WTC11 (cell line): ENCODE measurements at regions not wholly inside any gene's neighbourhood (a gene's known extent, or its start where the extent isn't known, plus 50 kb on each side); places are given as distances from the start of the nearest gene placed in this dataset.

Source experiments
- ATAC-seq: fragments of 200-7000 bp; cut with Tn5 transposase; 2 replicates; pipeline ENCODE4 v1.10.0; 2021; ENCODE audit warnings: mild to moderate bottlenecking, moderate library complexity
- CTCF ChIA-PET: fragments of 300-600 bp; sonication (Branson Sonifier 250); formaldehyde crosslinking; loops from one replicate; lab custom pipeline; 2021; ENCODE audit warnings: antibody characterized with exemption; lab: Charles Lee
- POLR2A ChIA-PET: fragments of 350-600 bp; sonication (Branson Sonifier 250); formaldehyde crosslinking; loops from one replicate; lab custom pipeline; 2021; ENCODE audit warnings: antibody characterized with exemption; lab: Charles Lee
- DNase-seq: peaks from one replicate; pipeline ENCODE4 v3.0.0; 2021; ENCODE audit warnings: low spot score
- H3K27ac Mint-ChIP-seq: 2 replicates; pipeline ENCODE4 v1.8.0; 2021; ENCODE audit warnings: mixed read lengths
- H3K27me3 Mint-ChIP-seq: 2 replicates; pipeline ENCODE4 v1.8.0; 2021; ENCODE audit warnings: low read depth, mild to moderate bottlenecking, moderate library complexity, mixed read lengths
- H3K36me3 Mint-ChIP-seq: 2 replicates; pipeline ENCODE4 v1.8.0; 2021; ENCODE audit warnings: mixed read lengths
- H3K4me1 Mint-ChIP-seq: 2 replicates; pipeline ENCODE4 v1.8.0; 2022; ENCODE audit warnings: mixed read lengths
- H3K4me3 Mint-ChIP-seq: 2 replicates; pipeline ENCODE4 v1.8.0; 2021; ENCODE audit warnings: mild to moderate bottlenecking, moderate library complexity, mixed read lengths
- H3K9me3 Mint-ChIP-seq: 2 replicates; pipeline ENCODE4 v1.8.0; 2021; ENCODE audit warnings: mixed read lengths
- ATF1 ChIP-seq: sonication (generic); formaldehyde crosslinking; IDR thresholded peaks from 2 replicates; pipeline ENCODE4 v1.8.1; 2023; ENCODE audit warnings: mild to moderate bottlenecking, moderate library complexity, missing genetic modification reagents
- CREB1 ChIP-seq: sonication (generic); formaldehyde crosslinking; IDR thresholded peaks from 2 replicates; pipeline ENCODE4 v1.8.0; 2023; ENCODE audit warnings: mild to moderate bottlenecking, missing genetic modification reagents
- CREM ChIP-seq: sonication (generic); formaldehyde crosslinking; IDR thresholded peaks from 2 replicates; pipeline ENCODE4 v1.8.1; 2022; ENCODE audit warnings: mild to moderate bottlenecking, missing genetic modification reagents, moderate library complexity
- ERG ChIP-seq: fragments of 250-450 bp; sonication (Bioruptor Pico); IDR thresholded peaks from 2 replicates; pipeline ENCODE4 v1.8.0; 2021; ENCODE audit warnings: mild to moderate bottlenecking
- ESRRA ChIP-seq: sonication (generic); formaldehyde crosslinking; IDR thresholded peaks from 2 replicates; pipeline ENCODE4 v1.8.1; 2022; ENCODE audit warnings: mild to moderate bottlenecking, missing genetic modification reagents, borderline replicate concordance
- ETV6 ChIP-seq: sonication (generic); formaldehyde crosslinking; IDR thresholded peaks from 2 replicates; pipeline ENCODE4 v1.8.1; 2022; ENCODE audit warnings: mild to moderate bottlenecking, missing genetic modification reagents
- GTF2I ChIP-seq: fragments of 250-450 bp; sonication (Bioruptor Pico); conservative IDR thresholded peaks from 2 replicates; pipeline ENCODE4 v1.4.0; 2021; ENCODE audit warnings: mild to moderate bottlenecking
- HMGA2 ChIP-seq: fragments of 250-450 bp; sonication (Bioruptor Pico); IDR thresholded peaks from 2 replicates; pipeline ENCODE4 v1.4.0; 2021; ENCODE audit warnings: mild to moderate bottlenecking, moderate library complexity
- IRF2 ChIP-seq: sonication (generic); formaldehyde crosslinking; IDR thresholded peaks from 2 replicates; pipeline ENCODE4 v1.8.0; 2022; ENCODE audit warnings: low read depth, missing genetic modification reagents, borderline replicate concordance
- MYBL2 ChIP-seq: sonication (generic); formaldehyde crosslinking; IDR thresholded peaks from 2 replicates; pipeline ENCODE4 v1.8.1; 2023; ENCODE audit warnings: mild to moderate bottlenecking, moderate library complexity, missing genetic modification reagents
- NFYB ChIP-seq: sonication (generic); formaldehyde crosslinking; conservative IDR thresholded peaks from 2 replicates; pipeline ENCODE4 v1.8.0; 2022; ENCODE audit warnings: low read depth, missing genetic modification reagents
- PREB ChIP-seq: sonication (generic); formaldehyde crosslinking; IDR thresholded peaks from 2 replicates; pipeline ENCODE4 v1.8.1; 2022; ENCODE audit warnings: mild to moderate bottlenecking, missing genetic modification reagents, moderate library complexity, borderline replicate concordance
- SMAD3 ChIP-seq: sonication (generic); formaldehyde crosslinking; IDR thresholded peaks from 2 replicates; pipeline ENCODE4 v1.8.0; 2022; ENCODE audit warnings: missing genetic modification reagents, mild to moderate bottlenecking, borderline replicate concordance
- USF2 ChIP-seq: sonication (generic); formaldehyde crosslinking; IDR thresholded peaks from 2 replicates; pipeline ENCODE4 v1.8.1; 2023; ENCODE audit warnings: mild to moderate bottlenecking, missing genetic modification reagents, moderate library complexity
- ZBTB21 ChIP-seq: sonication (generic); formaldehyde crosslinking; IDR thresholded peaks from 2 replicates; pipeline ENCODE4 v1.8.1; 2023; ENCODE audit warnings: mild to moderate bottlenecking, missing genetic modification reagents, borderline replicate concordance
- ZBTB43 ChIP-seq: sonication (generic); formaldehyde crosslinking; IDR thresholded peaks from 2 replicates; pipeline ENCODE4 v1.8.1; 2023; ENCODE audit warnings: mild to moderate bottlenecking, missing genetic modification reagents
- ZNF121 ChIP-seq: sonication (generic); formaldehyde crosslinking; IDR thresholded peaks from 2 replicates; pipeline ENCODE4 v1.8.0; 2023; ENCODE audit warnings: missing genetic modification reagents
- ZNF317 ChIP-seq: sonication (generic); formaldehyde crosslinking; IDR thresholded peaks from 2 replicates; pipeline ENCODE4 v1.8.1; 2023; ENCODE audit warnings: low read depth, mild to moderate bottlenecking, moderate library complexity, missing genetic modification reagents, borderline replicate concordance
- TF ChIP-seq, protein P1 (sequence below): fragments of 200-600 bp; IDR thresholded peaks from 2 replicates; pipeline ENCODE4 v1.8.0; 2022; ENCODE audit warnings: antibody characterized with exemption
- TF ChIP-seq, protein P2 (sequence below): sonication (generic); formaldehyde crosslinking; IDR thresholded peaks from 2 replicates; pipeline ENCODE4 v1.8.0; 2022; ENCODE audit warnings: mild to moderate bottlenecking, missing genetic modification reagents
- TF ChIP-seq, protein P3 (sequence below): fragments of 250-450 bp; sonication (Bioruptor Pico); IDR thresholded peaks from 2 replicates; pipeline ENCODE4 v2.1.2; 2022; ENCODE audit warnings: mild to moderate bottlenecking, moderate library complexity
- TF ChIP-seq, protein P4 (sequence below): sonication (generic); formaldehyde crosslinking; IDR thresholded peaks from 2 replicates; pipeline ENCODE4 v1.8.0; 2023; ENCODE audit warnings: missing genetic modification reagents
- TF ChIP-seq, protein P5 (sequence below): sonication (generic); formaldehyde crosslinking; IDR thresholded peaks from 2 replicates; pipeline ENCODE4 v1.8.1; 2022; ENCODE audit warnings: low read depth, mild to moderate bottlenecking, moderate library complexity, missing genetic modification reagents, borderline replicate concordance

DNA sequence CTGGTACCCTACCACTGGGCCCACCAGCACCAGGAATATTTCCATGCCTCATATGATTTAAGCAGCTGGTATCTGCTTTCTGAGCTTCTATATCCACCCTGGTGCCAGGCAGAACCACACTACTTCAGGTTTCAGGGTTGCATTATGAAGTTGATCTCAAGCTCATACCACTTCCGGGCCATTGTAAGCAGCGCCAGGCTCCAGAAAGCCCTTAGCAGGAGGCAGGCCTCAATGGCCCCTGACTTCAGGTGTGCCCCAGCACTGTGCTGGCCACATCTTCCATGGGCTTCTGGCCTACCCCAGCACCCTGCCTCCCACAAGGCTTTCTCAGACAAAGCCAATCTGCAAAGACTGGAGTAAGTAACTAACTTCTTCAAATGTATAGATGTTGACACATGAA is 391.3 kb upstream of the GRM3 start:
- ChIA-PET CTCF (no interaction called here), POLR2A (no interaction called here)

GRCh38 chr7:86248977-86249376 is 394.7 kb upstream of the GRM3 start:
- ChIA-PET CTCF (no interaction called here), POLR2A (no interaction called here)
- H3K36me3 Mint-ChIP-seq, result no peaks in the 10 kb centered on the region
- H3K27me3 Mint-ChIP-seq, result no peaks in the 10 kb centered on the region
- H3K27ac Mint-ChIP-seq, result no peak overlapping the region
- DNase-seq, result no peak
- peaks cover 6% of the 10 kb centered on the region for H3K4me1 Mint-ChIP-seq
- no peak for ATAC-seq
- TF ChIP-seq, protein P1, sequence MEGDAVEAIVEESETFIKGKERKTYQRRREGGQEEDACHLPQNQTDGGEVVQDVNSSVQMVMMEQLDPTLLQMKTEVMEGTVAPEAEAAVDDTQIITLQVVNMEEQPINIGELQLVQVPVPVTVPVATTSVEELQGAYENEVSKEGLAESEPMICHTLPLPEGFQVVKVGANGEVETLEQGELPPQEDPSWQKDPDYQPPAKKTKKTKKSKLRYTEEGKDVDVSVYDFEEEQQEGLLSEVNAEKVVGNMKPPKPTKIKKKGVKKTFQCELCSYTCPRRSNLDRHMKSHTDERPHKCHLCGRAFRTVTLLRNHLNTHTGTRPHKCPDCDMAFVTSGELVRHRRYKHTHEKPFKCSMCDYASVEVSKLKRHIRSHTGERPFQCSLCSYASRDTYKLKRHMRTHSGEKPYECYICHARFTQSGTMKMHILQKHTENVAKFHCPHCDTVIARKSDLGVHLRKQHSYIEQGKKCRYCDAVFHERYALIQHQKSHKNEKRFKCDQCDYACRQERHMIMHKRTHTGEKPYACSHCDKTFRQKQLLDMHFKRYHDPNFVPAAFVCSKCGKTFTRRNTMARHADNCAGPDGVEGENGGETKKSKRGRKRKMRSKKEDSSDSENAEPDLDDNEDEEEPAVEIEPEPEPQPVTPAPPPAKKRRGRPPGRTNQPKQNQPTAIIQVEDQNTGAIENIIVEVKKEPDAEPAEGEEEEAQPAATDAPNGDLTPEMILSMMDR, result no peak
- TF ChIP-seq USF2 (CRISPR knock-in tag), result no peak
- no peak for TF ChIP-seq ZBTB43
- TF ChIP-seq GTF2I (CRISPR knock-in tag), result no peak
- TF ChIP-seq, protein P2, sequence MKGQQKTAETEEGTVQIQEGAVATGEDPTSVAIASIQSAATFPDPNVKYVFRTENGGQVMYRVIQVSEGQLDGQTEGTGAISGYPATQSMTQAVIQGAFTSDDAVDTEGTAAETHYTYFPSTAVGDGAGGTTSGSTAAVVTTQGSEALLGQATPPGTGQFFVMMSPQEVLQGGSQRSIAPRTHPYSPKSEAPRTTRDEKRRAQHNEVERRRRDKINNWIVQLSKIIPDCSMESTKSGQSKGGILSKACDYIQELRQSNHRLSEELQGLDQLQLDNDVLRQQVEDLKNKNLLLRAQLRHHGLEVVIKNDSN (CRISPR knock-in tag), result no peak
- TF ChIP-seq, protein P3, sequence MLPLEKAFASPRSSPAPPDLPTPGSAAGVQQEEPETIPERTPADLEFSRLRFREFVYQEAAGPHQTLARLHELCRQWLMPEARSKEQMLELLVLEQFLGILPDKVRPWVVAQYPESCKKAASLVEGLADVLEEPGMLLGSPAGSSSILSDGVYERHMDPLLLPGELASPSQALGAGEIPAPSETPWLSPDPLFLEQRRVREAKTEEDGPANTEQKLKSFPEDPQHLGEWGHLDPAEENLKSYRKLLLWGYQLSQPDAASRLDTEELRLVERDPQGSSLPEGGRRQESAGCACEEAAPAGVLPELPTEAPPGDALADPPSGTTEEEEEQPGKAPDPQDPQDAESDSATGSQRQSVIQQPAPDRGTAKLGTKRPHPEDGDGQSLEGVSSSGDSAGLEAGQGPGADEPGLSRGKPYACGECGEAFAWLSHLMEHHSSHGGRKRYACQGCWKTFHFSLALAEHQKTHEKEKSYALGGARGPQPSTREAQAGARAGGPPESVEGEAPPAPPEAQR (CRISPR knock-in tag), result no peak
- TF ChIP-seq ETV6 (CRISPR knock-in tag), result no peak
- TF ChIP-seq, all 79 proteins: peak for 0
- Mint-ChIP-seq H3K9me3 (no peaks in the 10 kb centered on the region), H3K4me3 (no peak overlapping the region)

More for the DNA sequence above, 391.3 kb upstream of the GRM3 start:
- H3K9me3 Mint-ChIP-seq, result peaks cover 17% of the 10 kb centered on the region
- no peak overlapping the region for H3K27ac Mint-ChIP-seq
- TF ChIP-seq ESRRA (CRISPR knock-in tag), result no peak
- no peak for TF ChIP-seq NFYB (CRISPR knock-in tag)
- TF ChIP-seq IRF2 (CRISPR knock-in tag), result no peak
- TF ChIP-seq ZBTB21 (CRISPR knock-in tag), result no peak
- no peak for TF ChIP-seq ATF1
- TF ChIP-seq CREM (CRISPR knock-in tag), result no peak
- TF ChIP-seq SMAD3 (CRISPR knock-in tag), result no peak
- TF ChIP-seq, protein P4, sequence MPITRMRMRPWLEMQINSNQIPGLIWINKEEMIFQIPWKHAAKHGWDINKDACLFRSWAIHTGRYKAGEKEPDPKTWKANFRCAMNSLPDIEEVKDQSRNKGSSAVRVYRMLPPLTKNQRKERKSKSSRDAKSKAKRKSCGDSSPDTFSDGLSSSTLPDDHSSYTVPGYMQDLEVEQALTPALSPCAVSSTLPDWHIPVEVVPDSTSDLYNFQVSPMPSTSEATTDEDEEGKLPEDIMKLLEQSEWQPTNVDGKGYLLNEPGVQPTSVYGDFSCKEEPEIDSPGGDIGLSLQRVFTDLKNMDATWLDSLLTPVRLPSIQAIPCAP, result no peak
- TF ChIP-seq, protein P1, result no peak
- no peak for TF ChIP-seq HMGA2 (CRISPR knock-in tag)
- TF ChIP-seq ZNF317 (CRISPR knock-in tag), result no peak
- TF ChIP-seq, protein P2 (CRISPR knock-in tag), result no peak
- TF ChIP-seq ZNF121, result no peak
- TF ChIP-seq PREB (CRISPR knock-in tag), result no peak
- TF ChIP-seq CREB1, result no peak
- TF ChIP-seq, protein P5, sequence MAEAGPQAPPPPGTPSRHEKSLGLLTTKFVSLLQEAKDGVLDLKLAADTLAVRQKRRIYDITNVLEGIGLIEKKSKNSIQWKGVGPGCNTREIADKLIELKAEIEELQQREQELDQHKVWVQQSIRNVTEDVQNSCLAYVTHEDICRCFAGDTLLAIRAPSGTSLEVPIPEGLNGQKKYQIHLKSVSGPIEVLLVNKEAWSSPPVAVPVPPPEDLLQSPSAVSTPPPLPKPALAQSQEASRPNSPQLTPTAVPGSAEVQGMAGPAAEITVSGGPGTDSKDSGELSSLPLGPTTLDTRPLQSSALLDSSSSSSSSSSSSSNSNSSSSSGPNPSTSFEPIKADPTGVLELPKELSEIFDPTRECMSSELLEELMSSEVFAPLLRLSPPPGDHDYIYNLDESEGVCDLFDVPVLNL (CRISPR knock-in tag), result no peak
- TF ChIP-seq ERG, result no peak
- no peak for TF ChIP-seq MYBL2
- TF ChIP-seq, all 79 proteins: peak for 0
- Mint-ChIP-seq H3K4me1 (peaks cover 6% of the 10 kb centered on the region), H3K4me3 (no peak overlapping the region), H3K27me3 (no peaks in the 10 kb centered on the region), H3K36me3 (peaks cover 8% of the 10 kb centered on the region; the same call in 1 of the 2 replicates)
- ATAC-seq (no peak), DNase-seq (no peak)
